H1 (cell line): ENCODE measurements at regions not wholly inside any gene's neighbourhood (a gene's known extent, or its start where the extent isn't known, plus 50 kb on each side); places are given as distances from the start of the nearest gene placed in this dataset.

Experiments
- BCL11A ChIP-seq, 2 experiments: IDR thresholded peaks; one replicate each; pipeline ENCODE4 v1.6.1; 2011; ENCODE audit warnings: low read depth in 2 of 2, low read length in 2 of 2, mild to moderate bottlenecking in 2 of 2
- CHD7 ChIP-seq: fragments of 300-600 bp; sonication (generic); IDR thresholded peaks from 2 replicates; pipeline ENCODE4 v1.7.1; 2012; ENCODE audit warnings: low read length, moderate library complexity, mild to moderate bottlenecking, inconsistent platforms; ENCODE audit not compliant: insufficient replicate concordance
- CTBP2 ChIP-seq: IDR thresholded peaks from 2 replicates; pipeline ENCODE4 v1.7.0; 2011; ENCODE audit warnings: borderline replicate concordance, mild to moderate bottlenecking, moderate library complexity, mixed read lengths, low read length; ENCODE audit not compliant: insufficient read depth, insufficient read length
- FOSL1 ChIP-seq: IDR thresholded peaks from 2 replicates; pipeline ENCODE4 v1.6.1; 2011; ENCODE audit warnings: mild to moderate bottlenecking, low read depth, low read length, moderate library complexity; ENCODE audit not compliant: insufficient read depth
- GABPA ChIP-seq: IDR thresholded peaks from 2 replicates; pipeline ENCODE4 v1.6.1; 2011; ENCODE audit warnings: mild to moderate bottlenecking, low read length, moderate library complexity, borderline replicate concordance; ENCODE audit not compliant: insufficient read depth
- MAX ChIP-seq: IDR thresholded peaks from 2 replicates; pipeline ENCODE4 v1.6.1; 2012; ENCODE audit warnings: inconsistent platforms
- NRF1 ChIP-seq: IDR thresholded peaks from 2 replicates; pipeline ENCODE4 v1.6.1; 2011; ENCODE audit warnings: mild to moderate bottlenecking, low read depth, low read length, improper control_type of control experiment
- PHF8 ChIP-seq: fragments of 200-600 bp; sonication (generic); conservative IDR thresholded peaks from 2 replicates; pipeline ENCODE4 v1.7.1; 2012; ENCODE audit warnings: low read depth, mild to moderate bottlenecking, inconsistent platforms, low read length, moderate library complexity
- POLR2A ChIP-seq, 2 experiments: IDR thresholded peaks; 1 replicate in 1 of 2; 2 replicates in 1 of 2; pipeline ENCODE4 v1.6.1; 2011; ENCODE audit warnings: low read depth in 2 of 2, low read length in 2 of 2, mild to moderate bottlenecking in 2 of 2; ENCODE audit errors: control extremely low read depth in 1 of 2
- RXRA ChIP-seq: IDR thresholded peaks from 2 replicates; pipeline ENCODE4 v1.6.1; 2011; ENCODE audit warnings: low read depth, mild to moderate bottlenecking, low read length, moderate library complexity; ENCODE audit not compliant: insufficient read depth
- ZNF274 ChIP-seq: IDR thresholded peaks from 2 replicates; pipeline ENCODE4 v1.7.0; 2012; ENCODE audit warnings: low read length, borderline replicate concordance; ENCODE audit errors: extremely low read depth

- TF ChIP-seq CHD7 (no peak), MAX (no peak), BCL11A (IDR thresholded peaks at IDR 0.05; ENCODE audit: low read depth in 2 of 2, low read length in 2 of 2) (no peak), ZNF274 (no peak), CTBP2 (no peak), PHF8 (no peak), RXRA (no peak), FOSL1 (no peak), POLR2A (IDR thresholded peaks at IDR 0.05; ENCODE audit: control extremely low read depth in 1 of 2, low read depth in 2 of 2, low read length in 2 of 2) (no peak), GABPA (no peak), NRF1 (no peak)
These were observed 221.0 kb upstream of the GPRIN3 start (continued) for GRCh38 chr4:89528526-89529133.
